Astrocyte (in vitro differentiated cells and primary cell): ENCODE measurements at regions not wholly inside any gene's neighbourhood (a gene's known extent, or its start where the extent isn't known, plus 50 kb on each side); places are given as distances from the start of the nearest gene placed in this dataset.
"Not testable (repeated sequence)": the region's sequence is repeated elsewhere in the genome, so short reads cannot be mapped to it uniquely, and the experiment has no call there.

Experiments used
- DNase-seq: peaks from one replicate; pipeline ENCODE4 v3.0.0-alpha.2; 2010; ENCODE audit warnings: low read depth
- FAIRE-seq: peaks from 2 replicates; lab custom pipeline; 2011; peaks lifted over from hg19 to GRCh38; lab: Jason Lieb, UNC
- H2AFZ ChIP-seq: 2 replicates; pipeline ENCODE4 v1.6.0; 2012; ENCODE audit warnings: low read depth, low read length, inconsistent platforms
- H3K27ac ChIP-seq: 2 replicates; pipeline ENCODE4 v1.5.1; 2011; ENCODE audit warnings: low read depth, low read length, inconsistent platforms
- H3K27me3 ChIP-seq: 2 replicates; pipeline ENCODE4 v1.6.0; 2011; ENCODE audit warnings: low read length, inconsistent platforms; ENCODE audit not compliant: insufficient read depth
- H3K36me3 ChIP-seq: 2 replicates; pipeline ENCODE4 v1.5.1; 2011; ENCODE audit warnings: low read length, inconsistent platforms; ENCODE audit not compliant: insufficient read depth
- H3K4me1 ChIP-seq: 2 replicates; pipeline ENCODE4 v1.5.1; 2011; ENCODE audit warnings: low read length, inconsistent platforms; ENCODE audit not compliant: insufficient read depth
- H3K4me2 ChIP-seq: 2 replicates; pipeline ENCODE4 v1.6.0; 2012; ENCODE audit warnings: low read length, inconsistent platforms
- H3K4me3 ChIP-seq: 2 replicates; pipeline ENCODE4 v1.5.1; 2011; ENCODE audit warnings: low read depth, mild to moderate bottlenecking, low read length, inconsistent platforms; ENCODE audit not compliant: insufficient read depth
- H3K79me2 ChIP-seq: 2 replicates; pipeline ENCODE4 v1.6.0; 2012; ENCODE audit warnings: mild to moderate bottlenecking, low read length, inconsistent platforms; ENCODE audit not compliant: insufficient read depth
- H3K9ac ChIP-seq: 2 replicates; pipeline ENCODE4 v1.6.0; 2012; ENCODE audit warnings: mild to moderate bottlenecking, low read length, inconsistent platforms
- H3K9me3 ChIP-seq: 2 replicates; pipeline ENCODE4 v1.5.1; 2012; ENCODE audit warnings: low read depth, mild to moderate bottlenecking, low read length, inconsistent platforms; ENCODE audit not compliant: insufficient read depth
- H4K20me1 ChIP-seq: 2 replicates; pipeline ENCODE4 v1.6.0; 2012; ENCODE audit warnings: low read length, inconsistent platforms; ENCODE audit not compliant: insufficient read depth
- H3K27ac Mint-ChIP-seq: one replicate; pipeline ENCODE4 v1.8.0; 2021; ENCODE audit warnings: mild to moderate bottlenecking, mixed read lengths; ENCODE audit not compliant: unreplicated experiment
- H3K27me3 Mint-ChIP-seq: one replicate; pipeline ENCODE4 v1.8.0; 2021; ENCODE audit warnings: low read depth, mixed read lengths; ENCODE audit not compliant: unreplicated experiment
- H3K36me3 Mint-ChIP-seq: one replicate; pipeline ENCODE4 v1.8.0; 2021; ENCODE audit warnings: low read depth, mixed read lengths; ENCODE audit not compliant: unreplicated experiment
- H3K4me1 Mint-ChIP-seq: one replicate; pipeline ENCODE4 v1.8.0; 2021; ENCODE audit warnings: low read depth, mixed read lengths; ENCODE audit not compliant: unreplicated experiment
- H3K4me3 Mint-ChIP-seq: one replicate; pipeline ENCODE4 v1.8.0; 2021; ENCODE audit warnings: mild to moderate bottlenecking, moderate library complexity, mixed read lengths; ENCODE audit not compliant: unreplicated experiment
- H3K9me3 Mint-ChIP-seq: one replicate; pipeline ENCODE4 v1.8.0; 2021; ENCODE audit warnings: mild to moderate bottlenecking, mixed read lengths; ENCODE audit not compliant: unreplicated experiment
- CTCF ChIP-seq: IDR thresholded peaks from 2 replicates; pipeline ENCODE4 v1.5.1; 2011; ENCODE audit warnings: low read depth, mild to moderate bottlenecking, inconsistent platforms, low read length, moderate library complexity; ENCODE audit not compliant: insufficient read depth
- EZH2 ChIP-seq: IDR thresholded peaks from 2 replicates; pipeline ENCODE4 v1.6.1; 2012; ENCODE audit warnings: mild to moderate bottlenecking, low read length, inconsistent platforms; ENCODE audit not compliant: insufficient read depth

DNA sequence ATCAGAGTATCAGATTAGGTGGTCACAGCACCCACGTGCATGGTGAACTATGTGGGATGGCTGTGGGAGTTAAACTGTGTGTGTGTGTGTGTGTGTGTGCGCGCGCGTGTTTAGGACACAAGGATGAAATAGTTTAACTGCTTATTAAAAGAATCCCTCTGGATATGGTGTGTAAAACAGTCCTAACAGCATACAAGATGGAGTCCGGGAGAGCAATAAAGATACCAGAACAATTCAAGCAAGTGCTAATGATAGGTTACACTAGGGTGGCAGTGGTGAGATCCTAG, 202.2 kb downstream of the IPMK start:
- no peak overlapping the region for H3K4me3 Mint-ChIP-seq
- Histone ChIP-seq H3K4me3 (no peak overlapping the region), H3K36me3 (no peaks in the 10 kb centered on the region), H2AFZ (peak overlapping the region; percentile 10), H3K9me3 (no peaks in the 10 kb centered on the region), H3K27ac (no peak overlapping the region), H3K9ac (no peak overlapping the region), H4K20me1 (no peaks in the 10 kb centered on the region), H3K27me3 (peaks cover 4% of the 10 kb centered on the region), H3K79me2 (no peaks in the 10 kb centered on the region), H3K4me1 (peaks cover 4% of the 10 kb centered on the region), H3K4me2 (no peak overlapping the region)
- DNase-seq (no peak), FAIRE-seq (no peak)
- H3K9me3 Mint-ChIP-seq, result no peaks in the 10 kb centered on the region
- no peak overlapping the region for H3K27ac Mint-ChIP-seq
- H3K4me1 Mint-ChIP-seq, result peaks cover 5% of the 10 kb centered on the region
- H3K36me3 Mint-ChIP-seq, result peaks cover 1% of the 10 kb centered on the region
- H3K27me3 Mint-ChIP-seq, result peaks cover 7% of the 10 kb centered on the region
- TF ChIP-seq EZH2, result no peak
- no peak for TF ChIP-seq CTCF

DNA sequence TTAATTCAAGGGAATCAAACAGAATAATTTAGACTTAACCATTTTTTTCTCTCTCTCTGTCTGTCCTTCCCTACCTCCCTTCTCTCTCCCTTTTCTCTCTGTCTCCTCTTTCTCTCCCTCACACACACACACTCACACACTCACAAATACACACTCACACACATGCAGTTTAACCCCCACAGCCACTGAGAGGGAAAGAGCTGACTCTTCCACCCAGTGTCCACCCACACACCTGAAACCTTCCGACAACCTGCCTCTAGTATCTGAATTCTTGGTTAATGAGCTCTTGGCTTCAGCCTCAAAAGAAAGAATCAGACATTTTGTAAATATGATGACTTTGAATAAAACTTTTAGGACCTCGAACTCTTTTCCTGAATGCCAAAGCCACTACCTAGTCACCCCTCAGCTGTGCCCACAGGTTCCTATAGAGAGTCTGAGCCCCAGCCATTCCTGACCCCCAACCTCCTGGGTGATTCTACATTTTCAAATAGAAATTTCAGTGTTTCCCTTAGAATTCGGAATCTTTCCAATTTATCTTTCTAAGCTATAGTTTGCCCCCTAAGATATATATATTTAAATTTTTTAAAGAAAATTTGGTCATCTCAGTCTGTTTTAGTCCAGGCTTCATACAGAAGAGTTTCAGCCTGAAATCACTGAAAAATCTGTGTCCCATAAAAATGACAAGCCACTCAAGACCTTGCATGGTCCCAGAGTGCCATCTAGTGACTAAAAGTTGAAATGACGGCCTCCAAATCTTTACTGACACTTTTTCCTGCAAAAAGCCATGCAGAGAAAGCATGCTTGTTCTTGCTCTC, 202.8 kb downstream of the IPMK start:
- Histone ChIP-seq H4K20me1 (no peaks in the 10 kb centered on the region), H3K4me2 (no peak overlapping the region), H3K27ac (no peak overlapping the region), H3K4me3 (no peak overlapping the region), H3K4me1 (peaks cover 4% of the 10 kb centered on the region), H3K9me3 (no peaks in the 10 kb centered on the region), H3K79me2 (no peaks in the 10 kb centered on the region), H3K9ac (peak overlapping the region; percentile 8), H3K27me3 (peaks cover 4% of the 10 kb centered on the region), H2AFZ (no peak overlapping the region), H3K36me3 (no peaks in the 10 kb centered on the region)
- no peaks in the 10 kb centered on the region for H3K9me3 Mint-ChIP-seq
- peak; percentile 89 for TF ChIP-seq CTCF
- no peak for TF ChIP-seq EZH2
- peaks cover 5% of the 10 kb centered on the region for H3K4me1 Mint-ChIP-seq
- peaks cover 1% of the 10 kb centered on the region for H3K36me3 Mint-ChIP-seq
- FAIRE-seq (peak; percentile 32), DNase-seq (peak; percentile 23)
- no peak overlapping the region for H3K4me3 Mint-ChIP-seq
- H3K27me3 Mint-ChIP-seq, result peaks cover 7% of the 10 kb centered on the region
- no peak overlapping the region for H3K27ac Mint-ChIP-seq

GRCh38 chr10:58063861-58064480, 203.7 kb downstream of the IPMK start:
- Mint-ChIP-seq H3K27ac (no peak overlapping the region), H3K4me3 (no peak overlapping the region), H3K4me1 (peaks cover 5% of the 10 kb centered on the region), H3K27me3 (peaks cover 7% of the 10 kb centered on the region), H3K9me3 (no peaks in the 10 kb centered on the region), H3K36me3 (peaks cover 1% of the 10 kb centered on the region)
- H3K79me2 ChIP-seq, result no peaks in the 10 kb centered on the region
- H3K9me3 ChIP-seq, result no peaks in the 10 kb centered on the region
- H3K4me2 ChIP-seq, result no peak overlapping the region
- H3K4me3 ChIP-seq, result no peak overlapping the region
- no peak overlapping the region for H3K27ac ChIP-seq
- no peak overlapping the region for H3K9ac ChIP-seq
- no peaks in the 10 kb centered on the region for H3K36me3 ChIP-seq
- TF ChIP-seq EZH2 (no peak), CTCF (no peak)
- H4K20me1 ChIP-seq, result no peaks in the 10 kb centered on the region
- FAIRE-seq (no peak), DNase-seq (no peak)
- H3K27me3 ChIP-seq, result peaks cover 4% of the 10 kb centered on the region
- peaks cover 4% of the 10 kb centered on the region for H3K4me1 ChIP-seq
- no peak overlapping the region for H2AFZ ChIP-seq

DNA sequence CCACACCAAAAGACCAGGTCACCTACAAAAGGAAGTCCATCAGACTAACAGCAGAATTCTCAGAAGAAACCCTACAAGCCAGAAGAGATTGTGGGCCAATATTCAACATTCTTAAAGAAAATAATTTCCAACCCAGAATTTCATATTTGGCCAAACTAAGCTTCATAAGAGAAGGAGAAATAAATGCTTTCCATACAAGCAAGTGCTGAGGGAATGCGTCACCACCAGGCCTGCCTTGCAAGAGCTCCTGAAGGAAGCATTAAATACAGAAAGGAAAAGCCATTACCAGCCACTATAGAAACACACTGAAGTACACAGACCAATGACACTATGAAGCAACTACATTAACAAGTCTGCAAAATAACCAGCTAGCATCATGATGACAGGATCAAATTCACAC, 209.0 kb downstream of the IPMK start:
- not testable (repeated sequence) for H3K9me3 ChIP-seq, H3K4me3 ChIP-seq, H3K9me3 Mint-ChIP-seq, FAIRE-seq, H2AFZ ChIP-seq, H3K4me2 ChIP-seq, H3K27ac Mint-ChIP-seq, H3K9ac ChIP-seq, H3K36me3 Mint-ChIP-seq, H3K4me3 Mint-ChIP-seq, H3K27me3 ChIP-seq, H3K4me1 Mint-ChIP-seq, H3K27me3 Mint-ChIP-seq, H3K27ac ChIP-seq, H3K4me1 ChIP-seq, H4K20me1 ChIP-seq, H3K79me2 ChIP-seq, DNase-seq, H3K36me3 ChIP-seq
